ENCODE measurements at regions not wholly inside any gene's neighbourhood (a gene's known extent, or its start where the extent isn't known, plus 50 kb on each side); places are given as distances from the start of the nearest gene placed in this dataset.

DNA sequence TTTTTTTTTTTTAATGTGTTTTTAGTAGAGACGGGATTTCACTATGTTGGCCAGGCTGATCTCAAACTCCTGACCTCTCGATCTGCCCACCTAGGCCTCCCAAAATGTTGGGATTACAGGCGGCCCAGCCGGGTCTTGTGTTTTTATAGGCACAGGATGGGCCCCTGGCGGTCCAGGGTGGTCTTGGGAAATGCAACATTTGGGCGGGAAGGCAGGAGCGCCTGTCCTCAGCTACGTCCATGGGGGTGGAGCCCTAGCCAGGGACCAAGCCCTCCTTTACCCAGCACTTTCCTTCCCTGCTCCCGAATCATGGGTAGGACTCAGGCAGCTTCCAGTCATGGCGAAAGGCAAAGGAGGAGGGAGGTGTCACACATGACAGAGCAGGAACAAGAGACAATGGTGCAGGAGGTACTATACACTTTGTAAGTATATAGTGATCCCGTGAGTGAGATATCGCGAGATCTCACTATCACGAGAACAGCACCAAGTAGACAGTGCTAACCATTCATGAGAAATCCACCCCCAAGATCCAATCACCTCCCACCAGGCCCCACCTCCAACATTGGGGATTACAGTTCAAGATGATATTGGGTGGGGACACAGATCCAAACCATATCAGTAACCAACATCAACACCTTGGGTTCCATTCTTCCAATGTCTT lies 226.7 kb upstream of the WSCD1 start:
- DNase-seq (ENCODE audit: low spot score): no peak
- in situ Hi-C loops (cut with MboI; ENCODE audit: low pct_unique_long_range_greater_than_20kb, low sequenced_read_pairs, unreplicated experiment): no loop called here
- TF ChIP-seq, protein P1, sequence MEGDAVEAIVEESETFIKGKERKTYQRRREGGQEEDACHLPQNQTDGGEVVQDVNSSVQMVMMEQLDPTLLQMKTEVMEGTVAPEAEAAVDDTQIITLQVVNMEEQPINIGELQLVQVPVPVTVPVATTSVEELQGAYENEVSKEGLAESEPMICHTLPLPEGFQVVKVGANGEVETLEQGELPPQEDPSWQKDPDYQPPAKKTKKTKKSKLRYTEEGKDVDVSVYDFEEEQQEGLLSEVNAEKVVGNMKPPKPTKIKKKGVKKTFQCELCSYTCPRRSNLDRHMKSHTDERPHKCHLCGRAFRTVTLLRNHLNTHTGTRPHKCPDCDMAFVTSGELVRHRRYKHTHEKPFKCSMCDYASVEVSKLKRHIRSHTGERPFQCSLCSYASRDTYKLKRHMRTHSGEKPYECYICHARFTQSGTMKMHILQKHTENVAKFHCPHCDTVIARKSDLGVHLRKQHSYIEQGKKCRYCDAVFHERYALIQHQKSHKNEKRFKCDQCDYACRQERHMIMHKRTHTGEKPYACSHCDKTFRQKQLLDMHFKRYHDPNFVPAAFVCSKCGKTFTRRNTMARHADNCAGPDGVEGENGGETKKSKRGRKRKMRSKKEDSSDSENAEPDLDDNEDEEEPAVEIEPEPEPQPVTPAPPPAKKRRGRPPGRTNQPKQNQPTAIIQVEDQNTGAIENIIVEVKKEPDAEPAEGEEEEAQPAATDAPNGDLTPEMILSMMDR (IDR thresholded peaks at IDR 0.05; ENCODE audit: extremely low read depth, insufficient read depth, missing control alignments): no peak

DNA sequence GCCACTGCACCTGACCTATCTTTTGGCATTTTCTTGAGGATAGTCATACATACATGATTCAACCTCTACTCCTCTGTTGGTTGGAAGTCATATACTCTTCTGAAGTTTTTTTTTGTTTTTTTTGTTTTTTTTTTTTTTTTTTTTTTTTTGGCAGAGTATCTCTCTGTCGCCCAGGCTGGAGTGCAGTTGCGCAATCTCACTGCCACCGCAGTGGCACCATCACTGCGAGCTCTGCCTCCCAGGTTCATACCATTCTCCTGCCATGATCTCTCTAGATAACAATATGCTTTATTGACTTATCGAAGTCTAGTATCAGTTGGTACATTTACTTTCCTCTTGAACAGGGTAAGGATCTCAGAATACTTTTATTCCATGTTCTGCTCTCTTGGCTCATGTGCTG lies 224.2 kb upstream of the WSCD1 start:
- DNase-seq (ENCODE audit: low spot score): no peak
- in situ Hi-C loops (cut with MboI; ENCODE audit: low pct_unique_long_range_greater_than_20kb, low sequenced_read_pairs, unreplicated experiment): no loop called here
- TF ChIP-seq, protein P1 (IDR thresholded peaks at IDR 0.05; ENCODE audit: extremely low read depth, insufficient read depth, missing control alignments): no peak

DNA sequence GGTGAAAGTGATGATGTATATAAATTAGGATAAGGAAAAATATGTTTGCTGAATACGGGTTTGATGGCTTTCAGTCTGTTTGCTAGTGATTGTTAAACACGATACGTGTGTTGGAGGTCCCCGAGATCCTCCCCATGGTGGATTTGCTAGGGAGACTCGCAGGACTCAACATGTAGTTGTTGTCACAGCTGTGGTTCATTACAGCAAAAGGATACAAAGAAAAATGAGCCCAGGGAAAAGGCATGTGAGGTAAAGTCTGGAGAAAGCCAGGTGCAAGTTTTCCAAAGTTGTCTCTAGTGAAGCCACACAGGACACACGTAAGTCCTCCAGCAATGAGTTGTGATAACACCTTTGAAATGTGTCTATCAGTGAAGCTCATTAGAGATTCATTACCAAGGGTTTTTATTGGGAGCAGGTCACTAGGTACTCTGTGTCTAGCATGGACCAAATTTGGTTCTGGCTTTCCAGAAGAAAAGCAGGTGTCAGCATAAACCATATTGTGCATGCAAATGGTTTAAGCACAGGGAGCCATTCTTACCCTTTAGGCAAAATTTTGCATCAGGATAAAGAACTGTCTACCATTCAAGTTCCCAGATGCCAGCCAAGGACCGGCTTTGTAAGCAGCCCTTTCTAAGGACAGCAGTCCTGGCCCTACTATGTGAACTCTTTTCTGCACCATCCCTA lies 215.2 kb upstream of the WSCD1 start:
- no peak for DNase-seq (ENCODE audit: low spot score)
- in situ Hi-C loops (cut with MboI; ENCODE audit: low pct_unique_long_range_greater_than_20kb, low sequenced_read_pairs, unreplicated experiment): no loop called here
- TF ChIP-seq, protein P1 (IDR thresholded peaks at IDR 0.05; ENCODE audit: extremely low read depth, insufficient read depth, missing control alignments): no peak

DNA sequence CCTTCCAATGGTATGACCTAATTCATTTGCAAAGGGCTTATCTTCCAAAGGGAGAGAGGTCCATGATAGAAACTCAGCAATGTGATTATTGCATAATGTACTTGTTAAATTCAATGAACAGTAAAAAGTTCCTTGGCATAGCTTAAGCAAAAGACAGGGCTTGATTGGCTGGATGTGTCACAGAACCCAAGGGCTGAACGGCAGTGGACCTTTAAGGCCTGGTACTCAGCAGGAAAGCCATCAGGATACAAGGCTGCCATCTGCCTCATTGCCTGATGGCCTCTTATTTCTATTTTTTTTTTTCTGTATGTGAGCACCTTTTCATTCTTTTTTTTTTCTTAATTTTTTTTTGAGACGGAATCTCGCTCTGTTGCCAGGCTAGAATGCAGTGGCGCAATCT lies 208.9 kb upstream of the WSCD1 start:
- no peak for DNase-seq (ENCODE audit: low spot score)
- in situ Hi-C loops (cut with MboI; ENCODE audit: low pct_unique_long_range_greater_than_20kb, low sequenced_read_pairs, unreplicated experiment): no loop called here
- TF ChIP-seq, protein P1 (IDR thresholded peaks at IDR 0.05; ENCODE audit: extremely low read depth, insufficient read depth, missing control alignments): no peak

DNA sequence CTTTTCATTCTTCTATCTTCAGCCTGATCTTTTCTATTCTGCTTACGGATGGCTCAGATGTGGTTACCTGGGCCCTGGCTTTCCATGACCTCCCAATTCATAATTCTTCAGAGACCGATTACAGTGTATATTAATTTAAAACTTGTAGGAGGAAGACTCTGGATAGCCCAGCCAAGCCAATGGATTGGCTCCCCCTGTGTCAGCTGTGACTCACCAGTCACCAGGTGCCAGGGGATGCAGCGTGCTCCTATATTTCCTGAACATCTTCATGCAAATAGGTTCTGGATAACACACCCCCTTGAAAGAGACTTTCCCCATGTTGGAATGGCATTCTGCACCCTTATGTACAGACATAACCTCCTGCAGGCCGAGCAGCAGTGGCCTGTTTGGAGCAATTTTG lies 208.3 kb upstream of the WSCD1 start:
- in situ Hi-C loops (cut with MboI; ENCODE audit: low pct_unique_long_range_greater_than_20kb, low sequenced_read_pairs, unreplicated experiment): no loop called here
- TF ChIP-seq, protein P1 (IDR thresholded peaks at IDR 0.05; ENCODE audit: extremely low read depth, insufficient read depth, missing control alignments): no peak

DNA sequence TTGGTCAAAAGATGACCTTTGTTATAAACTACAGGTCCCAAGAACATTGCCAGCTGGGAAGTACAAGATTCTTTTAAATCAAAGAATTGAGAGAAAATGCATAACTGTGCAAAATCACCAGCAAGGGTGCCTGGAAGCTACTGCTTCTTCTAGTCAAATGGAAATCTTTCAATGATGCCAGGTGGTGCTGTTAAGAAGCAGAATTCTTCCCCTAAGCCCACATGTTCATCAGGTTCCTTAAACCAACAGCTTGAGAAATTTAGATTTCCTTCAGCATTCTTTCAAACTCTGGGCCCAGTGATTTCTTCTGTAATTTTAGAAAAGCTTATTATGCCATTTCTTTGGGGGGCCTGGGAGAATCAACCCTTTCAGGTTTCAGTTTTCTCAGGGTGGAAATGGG lies 207.8 kb upstream of the WSCD1 start:
- no peak for DNase-seq (ENCODE audit: low spot score)
- in situ Hi-C loops (cut with MboI; ENCODE audit: low pct_unique_long_range_greater_than_20kb, low sequenced_read_pairs, unreplicated experiment): no loop called here
- TF ChIP-seq, protein P1 (IDR thresholded peaks at IDR 0.05; ENCODE audit: extremely low read depth, insufficient read depth, missing control alignments): no peak

More for the DNA sequence above, 208.3 kb upstream of the WSCD1 start:
- DNase-seq (ENCODE audit: low spot score): no peak

Measured in GM13977 (cell line).